GM19238 (cell line): ENCODE measurements at regions not wholly inside any gene's neighbourhood (a gene's known extent, or its start where the extent isn't known, plus 50 kb on each side); places are given as distances from the start of the nearest gene placed in this dataset.
A peak's percentile ranks its signal among the peaks of the same experiment; 100 is the strongest.

Source experiments
- DNase-seq: peaks from one replicate; pipeline ENCODE4 v3.0.0; 2011; ENCODE audit warnings: low spot score; ENCODE audit not compliant: insufficient read length

DNA sequence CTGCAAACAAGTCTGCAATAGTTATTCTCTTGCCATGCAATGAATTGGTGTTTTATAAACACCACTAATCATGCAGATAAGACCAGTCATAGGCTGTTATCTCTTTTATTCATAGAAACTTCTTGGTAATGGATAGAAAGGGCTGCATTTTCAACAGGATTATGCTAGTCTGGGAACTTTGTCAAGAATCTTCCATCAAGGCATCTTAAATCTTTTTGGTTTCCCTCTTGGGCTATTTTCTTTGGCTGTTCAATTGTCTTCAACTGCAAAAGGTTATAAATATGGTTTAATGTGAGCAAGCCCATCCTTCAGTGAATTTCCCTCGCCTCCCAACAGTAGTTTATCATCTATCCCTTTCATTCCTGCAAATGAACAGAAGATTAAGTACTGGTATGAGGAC, 59.0 kb upstream of the MINAR1 start:
- no peak for DNase-seq

DNA sequence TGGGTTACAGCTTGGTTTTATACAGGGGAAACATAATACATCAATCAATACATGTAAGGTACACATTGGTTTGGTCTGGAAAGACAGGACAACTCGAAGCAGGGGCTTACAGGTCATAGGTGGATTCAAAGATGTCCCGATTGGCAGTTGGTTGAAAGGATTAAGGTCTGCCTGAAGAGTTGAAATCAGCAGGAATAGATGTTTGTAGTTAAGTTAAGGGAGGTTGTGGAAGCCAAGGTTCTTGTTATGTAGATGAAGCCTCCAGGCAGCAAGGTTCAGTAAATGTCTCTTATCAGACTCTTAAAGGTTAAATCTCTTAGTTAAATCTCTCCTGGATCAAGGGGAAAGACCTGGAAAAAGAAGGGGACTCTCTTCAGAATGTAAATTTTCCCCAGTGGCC, 58.4 kb upstream of the MINAR1 start:
- DNase-seq: no peak

DNA sequence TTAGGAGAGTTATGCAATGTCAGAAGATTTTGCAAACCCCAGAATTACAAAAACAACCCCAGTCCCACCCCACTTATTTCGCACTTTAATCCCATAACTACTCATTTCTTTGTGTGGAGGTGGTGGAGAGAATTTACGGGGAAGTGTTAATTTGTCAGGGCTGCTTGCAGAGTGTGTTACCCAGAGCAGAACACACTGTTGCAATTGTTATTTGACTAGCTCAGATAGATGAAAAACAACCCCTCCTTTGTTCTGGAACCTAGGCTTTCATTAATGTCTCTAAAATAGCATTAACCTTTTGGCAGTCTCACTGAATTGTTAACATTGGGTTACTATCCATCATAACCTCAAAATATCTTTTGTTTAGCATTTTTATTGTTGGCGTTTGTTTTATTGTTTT, 55.8 kb upstream of the MINAR1 start:
- no peak for DNase-seq

DNA sequence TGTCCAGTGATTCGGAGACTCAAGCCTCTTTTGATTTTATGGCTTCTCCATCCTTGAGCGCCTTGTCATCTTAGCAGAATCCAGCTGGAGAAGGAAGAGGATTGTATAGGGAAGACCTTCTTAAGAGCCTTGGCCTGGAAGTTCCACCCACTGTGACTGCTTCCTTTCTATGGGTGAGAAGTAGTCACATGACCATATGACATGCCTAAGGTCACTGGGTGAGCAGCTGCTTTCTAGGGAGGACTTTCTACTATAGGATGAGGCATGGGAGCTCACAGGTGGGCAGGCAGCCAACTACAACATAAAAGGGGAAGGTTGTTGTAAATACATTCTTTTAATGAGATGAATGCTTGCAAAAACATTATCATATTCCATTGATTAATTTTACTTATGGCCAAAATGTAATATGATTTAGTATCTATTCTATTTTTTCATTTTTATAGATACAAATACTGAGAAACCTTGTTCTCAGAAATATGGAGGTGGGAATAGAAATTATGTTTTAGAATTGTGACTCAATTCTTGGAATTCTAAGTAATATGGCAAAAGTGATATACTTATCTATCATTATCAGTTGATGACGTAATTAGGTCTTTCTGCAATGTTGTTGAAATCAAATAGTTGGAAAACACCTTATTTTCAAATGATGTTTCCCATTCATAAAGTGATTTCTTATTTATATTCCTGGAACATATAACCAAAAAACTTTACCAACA, 53.6 kb upstream of the MINAR1 start:
- no peak for DNase-seq

DNA sequence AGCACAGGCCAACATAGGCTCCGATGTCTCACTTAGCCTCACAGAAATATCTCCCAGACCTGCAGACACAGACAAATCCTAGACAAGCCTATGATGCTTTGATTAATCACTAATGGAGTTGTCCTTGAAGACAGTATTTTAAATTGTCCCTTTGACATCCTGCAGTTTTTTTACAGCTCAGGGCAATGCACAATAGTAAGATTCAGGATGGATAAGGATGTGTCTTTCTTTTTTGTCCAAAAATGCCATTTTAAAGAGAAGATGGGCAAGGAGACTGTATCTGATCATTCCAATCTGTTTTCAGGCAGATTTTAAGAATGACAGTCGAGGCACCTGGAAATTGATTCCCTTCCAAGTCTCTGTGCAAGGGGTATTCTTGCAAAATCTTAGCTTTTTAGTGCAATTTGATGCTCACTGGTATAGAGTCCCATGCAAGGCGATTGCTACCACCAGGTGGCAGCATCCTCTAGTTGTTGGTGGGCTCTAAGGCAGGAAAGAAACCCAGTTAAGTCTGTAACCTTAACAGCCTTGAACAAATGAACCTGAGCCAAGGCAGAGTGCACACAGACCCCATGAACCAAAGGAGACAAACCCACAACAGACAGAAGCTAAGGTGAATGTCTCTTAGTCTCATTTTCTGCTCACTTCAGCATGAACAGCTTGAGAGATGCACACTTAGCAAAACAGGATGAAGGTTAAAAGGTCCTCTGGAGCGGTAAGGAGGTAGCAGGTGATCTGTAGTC, 51.2 kb upstream of the MINAR1 start:
- DNase-seq: peak; percentile 31

DNA sequence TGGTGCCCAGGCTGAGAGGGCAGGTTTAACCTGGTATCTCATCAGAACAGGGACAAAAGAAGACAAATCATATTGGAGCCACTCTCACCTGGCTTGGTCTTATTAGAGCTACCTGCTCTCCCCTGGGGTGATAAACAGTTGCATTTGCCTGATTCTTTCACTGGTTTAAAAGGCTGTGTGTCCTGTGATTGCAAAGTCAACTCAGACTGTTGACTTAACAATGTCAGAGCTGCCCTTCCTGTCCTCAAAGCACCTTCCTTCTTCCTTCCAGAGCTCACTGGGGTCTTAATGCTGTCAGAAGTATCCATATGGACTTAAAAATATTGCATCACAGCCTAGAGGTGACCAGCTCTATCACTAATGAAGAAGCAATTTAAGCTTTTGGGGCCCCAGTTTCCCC, 50.5 kb upstream of the MINAR1 start:
- no peak for DNase-seq
